RWPE2 (cell line): ENCODE measurements at regions not wholly inside any gene's neighbourhood (a gene's known extent, or its start where the extent isn't known, plus 50 kb on each side); places are given as distances from the start of the nearest gene placed in this dataset.

Experiments
- ATAC-seq: fragments of 200-7000 bp; cut with Tn5 transposase; 3 replicates; pipeline ENCODE4 v1.9.1; 2021; ENCODE audit warnings: low read depth
- DNase-seq: peaks from one replicate; pipeline ENCODE4 v3.0.0-alpha.2; 2020; ENCODE audit warnings: low spot score
- H3K27ac ChIP-seq: fragments of 450-650 bp; 2 replicates; pipeline ENCODE4 v1.5.1; 2017; ENCODE audit warnings: mild to moderate bottlenecking; ENCODE audit not compliant: poor library complexity, severe bottlenecking
- H3K27me3 ChIP-seq: fragments of 250-450 bp; sonication (Bioruptor Pico); 2 replicates; pipeline ENCODE4 v1.5.1; 2021; ENCODE audit warnings: mild to moderate bottlenecking, moderate library complexity; ENCODE audit not compliant: insufficient read depth, poor library complexity, severe bottlenecking
- H3K36me3 ChIP-seq: fragments of 250-450 bp; sonication (Bioruptor Pico); 2 replicates; pipeline ENCODE4 v1.5.1; 2020; ENCODE audit warnings: low read depth, mild to moderate bottlenecking, moderate library complexity
- H3K4me1 ChIP-seq: fragments of 250-450 bp; sonication (Bioruptor Pico); 2 replicates; pipeline ENCODE4 v1.5.1; 2021; ENCODE audit warnings: mild to moderate bottlenecking, moderate library complexity; ENCODE audit not compliant: insufficient read depth, poor library complexity, severe bottlenecking
- H3K4me3 ChIP-seq: fragments of 250-450 bp; sonication (Bioruptor Pico); 2 replicates; pipeline ENCODE4 v1.5.1; 2021; ENCODE audit warnings: mild to moderate bottlenecking, moderate library complexity; ENCODE audit not compliant: severe bottlenecking
- H3K9me3 ChIP-seq: fragments of 250-450 bp; sonication (Bioruptor Pico); 2 replicates; pipeline ENCODE4 v1.5.1; 2021; ENCODE audit warnings: mild to moderate bottlenecking, moderate library complexity; ENCODE audit not compliant: severe bottlenecking
- CTCF ChIP-seq: fragments of 450-650 bp; IDR thresholded peaks from one replicate; pipeline ENCODE4 v1.5.1; 2017; ENCODE audit warnings: mild to moderate bottlenecking, moderate library complexity; ENCODE audit not compliant: poor library complexity, severe bottlenecking

- no peaks in the 10 kb centered on the region for H3K27me3 ChIP-seq
- H3K9me3 ChIP-seq = no peaks in the 10 kb centered on the region
- H3K36me3 ChIP-seq = no peaks in the 10 kb centered on the region
- DNase-seq = no peak
- H3K4me3 ChIP-seq = no peak overlapping the region
- no peak for TF ChIP-seq CTCF
- no peak overlapping the region for H3K27ac ChIP-seq
- peak; percentile 10; the same call in 1 of the 3 replicates for ATAC-seq
- H3K4me1 ChIP-seq = no peaks in the 10 kb centered on the region
These were observed 93.7 kb downstream of the SHOX start for GRCh38 chrX:724256-724655.

- peaks cover under 1% of the 10 kb centered on the region for H3K9me3 ChIP-seq
- H3K4me1 ChIP-seq = no peaks in the 10 kb centered on the region
- DNase-seq = no peak
- no peaks in the 10 kb centered on the region for H3K27me3 ChIP-seq
- H3K36me3 ChIP-seq = no peaks in the 10 kb centered on the region
- no peak for ATAC-seq
- no peak overlapping the region for H3K4me3 ChIP-seq
- H3K27ac ChIP-seq = no peak overlapping the region
- TF ChIP-seq CTCF = no peak
These were observed 93.2 kb downstream of the SHOX start for GRCh38 chrX:723781-724180.

- H3K4me3 ChIP-seq = no peak overlapping the region
- peaks cover 14% of the 10 kb centered on the region for H3K9me3 ChIP-seq
- DNase-seq (no peak), ATAC-seq (no peak)
- no peaks in the 10 kb centered on the region for H3K36me3 ChIP-seq
- H3K27me3 ChIP-seq = no peaks in the 10 kb centered on the region
- no peak for TF ChIP-seq CTCF
- no peaks in the 10 kb centered on the region for H3K4me1 ChIP-seq
- no peak overlapping the region for H3K27ac ChIP-seq
These were observed 90.8 kb downstream of the SHOX start for GRCh38 chrX:721354-721753.

- no peak for ATAC-seq
- no peak for DNase-seq
- Histone ChIP-seq H3K27me3 (no peaks in the 10 kb centered on the region), H3K36me3 (no peaks in the 10 kb centered on the region), H3K9me3 (peaks cover 14% of the 10 kb centered on the region), H3K4me3 (no peak overlapping the region), H3K4me1 (no peaks in the 10 kb centered on the region), H3K27ac (no peak overlapping the region)
- no peak for TF ChIP-seq CTCF
These were observed 90.2 kb downstream of the SHOX start for GRCh38 chrX:720825-721224.

- Histone ChIP-seq H3K9me3 (peaks cover 14% of the 10 kb centered on the region), H3K27ac (no peak overlapping the region), H3K27me3 (no peaks in the 10 kb centered on the region), H3K36me3 (no peaks in the 10 kb centered on the region), H3K4me1 (no peaks in the 10 kb centered on the region), H3K4me3 (no peak overlapping the region)
- no peak for DNase-seq
- TF ChIP-seq CTCF = no peak
- no peak for ATAC-seq
These were observed 89.7 kb downstream of the SHOX start for GRCh38 chrX:720250-720649.
